ENCODE measurements at regions not wholly inside any gene's neighbourhood (a gene's known extent, or its start where the extent isn't known, plus 50 kb on each side); places are given as distances from the start of the nearest gene placed in this dataset.

- no peaks in the 10 kb centered on the region for H3K4me1 ChIP-seq
- no peak for TF ChIP-seq CTCF (IDR thresholded peaks at IDR 0.05)
- H2AFZ ChIP-seq, result no peak overlapping the region
- no peak overlapping the region for H3K27ac ChIP-seq
- H3K4me3 ChIP-seq (ENCODE audit: low read depth, low read length), result no peak overlapping the region
- H3K27me3 ChIP-seq (ENCODE audit: control insufficient read depth, insufficient read depth, low read length), result no peaks in the 10 kb centered on the region
- no peak overlapping the region for H3K4me2 ChIP-seq (ENCODE audit: low read length)
- H3K9me3 ChIP-seq (ENCODE audit: control insufficient read depth, low read length), result no peaks in the 10 kb centered on the region
- H3K36me3 ChIP-seq (ENCODE audit: control insufficient read depth, insufficient read depth, low read length), result no peaks in the 10 kb centered on the region
- no peaks in the 10 kb centered on the region for H3K79me2 ChIP-seq
- no peak overlapping the region for H3K9ac ChIP-seq
These were observed 394.0 kb downstream of the CETN3 start for GRCh38 chr5:90015584-90016018.

GRCh38 chr5:90014420-90014819 is 395.1 kb downstream of the CETN3 start:
- Histone ChIP-seq H3K79me2 (no peaks in the 10 kb centered on the region), H3K27ac (no peak overlapping the region), H3K36me3 (ENCODE audit: control insufficient read depth, insufficient read depth, low read length) (no peaks in the 10 kb centered on the region), H3K4me2 (ENCODE audit: low read length) (no peak overlapping the region), H3K9me3 (ENCODE audit: control insufficient read depth, low read length) (no peaks in the 10 kb centered on the region), H3K4me1 (no peaks in the 10 kb centered on the region), H3K9ac (no peak overlapping the region), H2AFZ (no peak overlapping the region), H3K27me3 (ENCODE audit: control insufficient read depth, insufficient read depth, low read length) (no peaks in the 10 kb centered on the region), H3K4me3 (ENCODE audit: low read depth, low read length) (no peak overlapping the region)
- no peak for TF ChIP-seq CTCF (IDR thresholded peaks at IDR 0.05)

GRCh38 chr5:90000351-90000750 is 409.2 kb downstream of the CETN3 start:
- H3K9me3 ChIP-seq (ENCODE audit: control insufficient read depth, low read length), result no peaks in the 10 kb centered on the region
- no peaks in the 10 kb centered on the region for H3K79me2 ChIP-seq
- no peaks in the 10 kb centered on the region for H3K36me3 ChIP-seq (ENCODE audit: control insufficient read depth, insufficient read depth, low read length)

GRCh38 chr5:89998519-89999305 is 410.8 kb downstream of the CETN3 start:
- no peaks in the 10 kb centered on the region for H3K79me2 ChIP-seq
- H3K4me1 ChIP-seq, result no peaks in the 10 kb centered on the region
- H3K36me3 ChIP-seq (ENCODE audit: control insufficient read depth, insufficient read depth, low read length), result no peaks in the 10 kb centered on the region
- H3K9ac ChIP-seq, result no peak overlapping the region
- H2AFZ ChIP-seq, result no peak overlapping the region
- no peaks in the 10 kb centered on the region for H3K27me3 ChIP-seq (ENCODE audit: control insufficient read depth, insufficient read depth, low read length)
- H3K4me2 ChIP-seq (ENCODE audit: low read length), result no peak overlapping the region
- H3K27ac ChIP-seq, result no peak overlapping the region
- H3K4me3 ChIP-seq (ENCODE audit: low read depth, low read length), result no peak overlapping the region
- no peaks in the 10 kb centered on the region for H3K9me3 ChIP-seq (ENCODE audit: control insufficient read depth, low read length)
- no peak for TF ChIP-seq CTCF (IDR thresholded peaks at IDR 0.05)

More at GRCh38 chr5:90000351-90000750, 409.2 kb downstream of the CETN3 start:
- Histone ChIP-seq H3K27me3 (ENCODE audit: control insufficient read depth, insufficient read depth, low read length) (no peaks in the 10 kb centered on the region), H3K27ac (no peak overlapping the region), H2AFZ (no peak overlapping the region), H3K4me1 (no peaks in the 10 kb centered on the region), H3K4me2 (ENCODE audit: low read length) (no peak overlapping the region), H3K4me3 (ENCODE audit: low read depth, low read length) (no peak overlapping the region), H3K9ac (no peak overlapping the region)
- TF ChIP-seq CTCF (IDR thresholded peaks at IDR 0.05), result no peak

GRCh38 chr5:89996890-89997289 is 412.7 kb downstream of the CETN3 start:
- Histone ChIP-seq H3K4me1 (no peaks in the 10 kb centered on the region), H2AFZ (no peak overlapping the region), H3K27me3 (ENCODE audit: control insufficient read depth, insufficient read depth, low read length) (no peaks in the 10 kb centered on the region), H3K36me3 (ENCODE audit: control insufficient read depth, insufficient read depth, low read length) (no peaks in the 10 kb centered on the region), H3K4me3 (ENCODE audit: low read depth, low read length) (no peak overlapping the region), H3K9me3 (ENCODE audit: control insufficient read depth, low read length) (no peaks in the 10 kb centered on the region), H3K27ac (no peak overlapping the region), H3K4me2 (ENCODE audit: low read length) (no peak overlapping the region), H3K79me2 (no peaks in the 10 kb centered on the region), H3K9ac (no peak overlapping the region)
- TF ChIP-seq CTCF (IDR thresholded peaks at IDR 0.05), result no peak

Measured in parathyroid adenoma (tissue), 2 donors.